IMR-90 (cell line): ENCODE measurements at regions not wholly inside any gene's neighbourhood (a gene's known extent, or its start where the extent isn't known, plus 50 kb on each side); places are given as distances from the start of the nearest gene placed in this dataset.

ENCODE experiments used
- ATAC-seq: fragments of 200-7000 bp; cut with Tn5 transposase; 2 replicates; pipeline ENCODE4 v1.9.1; 2020; ENCODE audit warnings: low read depth, mild to moderate bottlenecking, moderate library complexity
- BruUV-seq: library from RNA; stranded (reverse); fragments of 400-500 nt; replicated peaks from 2 replicates; lab custom pipeline; 2021; lab: Mats Ljungman, UMichigan
- CTCF ChIA-PET: fragments of 300-600 bp; formaldehyde crosslinking; extraction: SDS; loops from one replicate; lab custom pipeline; 2021; ENCODE audit warnings: antibody characterized with exemption; lab: Yijun Ruan, JAX
- POLR2A ChIA-PET: fragments of 300-600 bp; sonication (Branson Sonifier 250); formaldehyde crosslinking; loops from one replicate; lab custom pipeline; 2022; ENCODE audit warnings: antibody characterized with exemption; ENCODE audit not compliant: unreplicated experiment; lab: Charles Lee
- DNase-seq: peaks from one replicate; pipeline ENCODE4 v3.0.0; 2013
- H2AFZ ChIP-seq: replicated peaks from 2 replicates; pipeline ENCODE3; 2013; ENCODE audit warnings: low read length, mild to moderate bottlenecking; ENCODE audit not compliant: poor library complexity
- H2AK5ac ChIP-seq: 2 replicates; pipeline ENCODE4 v1.6.1; 2013; ENCODE audit warnings: low read depth, low read length, inconsistent platforms
- H2AK9ac ChIP-seq: replicated peaks from 2 replicates; pipeline ENCODE3; 2013; ENCODE audit warnings: mild to moderate bottlenecking, low read depth, low read length, moderate library complexity; ENCODE audit not compliant: poor library complexity
- H2BK120ac ChIP-seq: 2 replicates; pipeline ENCODE4 v1.6.1; 2013; ENCODE audit warnings: low read depth, low read length, inconsistent platforms
- H2BK15ac ChIP-seq: 3 replicates; pipeline ENCODE4 v1.6.1; 2013; ENCODE audit warnings: low read depth, low read length, inconsistent platforms
- H2BK20ac ChIP-seq: 2 replicates; pipeline ENCODE4 v1.6.1; 2013; ENCODE audit warnings: low read depth, mild to moderate bottlenecking, inconsistent platforms, low read length, moderate library complexity
- H2BK5ac ChIP-seq: 2 replicates; pipeline ENCODE4 v1.6.1; 2013; ENCODE audit warnings: mild to moderate bottlenecking, low read depth, low read length, inconsistent platforms; ENCODE audit not compliant: poor library complexity, severe bottlenecking
- H3K14ac ChIP-seq: replicated peaks from 2 replicates; pipeline ENCODE4 v1.6.1; 2013; ENCODE audit warnings: low read depth, low read length, inconsistent platforms
- H3K18ac ChIP-seq: 2 replicates; pipeline ENCODE4 v1.6.1; 2013; ENCODE audit warnings: low read depth, low read length, control low read depth
- H3K23ac ChIP-seq: 2 replicates; pipeline ENCODE4 v1.6.1; 2013; ENCODE audit warnings: low read depth, low read length, inconsistent platforms
- H3K27ac ChIP-seq: 2 replicates; pipeline ENCODE4 v1.5.1; 2013; ENCODE audit warnings: mild to moderate bottlenecking, control low read depth, low read length; ENCODE audit not compliant: insufficient read depth
- H3K27me3 ChIP-seq: 2 replicates; pipeline ENCODE4 v1.6.1; 2013; ENCODE audit warnings: low read length; ENCODE audit not compliant: control insufficient read depth, insufficient read depth
- H3K36me3 ChIP-seq: 2 replicates; pipeline ENCODE4 v1.6.1; 2013; ENCODE audit warnings: low read length, mixed read lengths; ENCODE audit not compliant: control insufficient read depth, insufficient read depth
- H3K4ac ChIP-seq: 2 replicates; pipeline ENCODE4 v1.6.1; 2013; ENCODE audit warnings: low read depth, low read length, inconsistent platforms
- H3K4me1 ChIP-seq: 2 replicates; pipeline ENCODE4 v1.6.1; 2013; ENCODE audit warnings: low read length, mixed read lengths; ENCODE audit not compliant: control insufficient read depth, insufficient read depth
- H3K4me2 ChIP-seq: 2 replicates; pipeline ENCODE4 v1.6.1; 2013; ENCODE audit warnings: low read depth, mild to moderate bottlenecking, control low read depth, low read length, moderate library complexity
- H3K4me3 ChIP-seq: 2 replicates; pipeline ENCODE4 v1.5.1; 2013; ENCODE audit warnings: low read depth, mild to moderate bottlenecking, control low read depth, low read length, moderate library complexity; ENCODE audit not compliant: insufficient read depth
- H3K56ac ChIP-seq: 2 replicates; pipeline ENCODE4 v1.6.1; 2013; ENCODE audit warnings: low read length, inconsistent platforms; ENCODE audit not compliant: insufficient read depth; ENCODE audit errors: extremely low read depth
- H3K79me1 ChIP-seq, 2 experiments: 2 replicates each; pipeline ENCODE4 v1.6.1; 2013; ENCODE audit warnings: low read length in 2 of 2, inconsistent platforms in 1 of 2, low read depth in 1 of 2
- H3K9ac ChIP-seq: 2 replicates; pipeline ENCODE4 v1.6.1; 2013; ENCODE audit warnings: low read depth, low read length, control low read depth
- H3K9me1 ChIP-seq: 2 replicates; pipeline ENCODE4 v1.6.1; 2013; ENCODE audit warnings: low read length, inconsistent platforms; ENCODE audit not compliant: insufficient read depth
- H3K9me3 ChIP-seq: 2 replicates; pipeline ENCODE4 v1.6.1; 2013; ENCODE audit warnings: low read length; ENCODE audit not compliant: control insufficient read depth, insufficient read depth
- H4K20me1 ChIP-seq: 2 replicates; pipeline ENCODE4 v1.6.1; 2013; ENCODE audit warnings: low read length, inconsistent platforms; ENCODE audit not compliant: insufficient read depth
- H4K5ac ChIP-seq: 2 replicates; pipeline ENCODE4 v1.6.1; 2013; ENCODE audit warnings: mild to moderate bottlenecking, low read depth, low read length, control low read depth
- H4K8ac ChIP-seq, 2 experiments: 2 replicates each; pipeline ENCODE4 v1.6.1; 2013; ENCODE audit warnings: low read depth in 2 of 2, low read length in 2 of 2, control low read depth in 1 of 2, inconsistent platforms in 1 of 2
- H4K91ac ChIP-seq: 2 replicates; pipeline ENCODE4 v1.6.1; 2013; ENCODE audit warnings: low read depth, low read length, inconsistent platforms; ENCODE audit not compliant: insufficient read depth
- CHD1 ChIP-seq: IDR thresholded peaks from 2 replicates; pipeline ENCODE4 v1.6.1; 2012; ENCODE audit warnings: low read depth, low read length, improper control_type of control experiment
- CTCF ChIP-seq: conservative IDR thresholded peaks from 2 replicates; pipeline ENCODE4 v1.5.1; 2012; ENCODE audit warnings: mild to moderate bottlenecking, low read depth, low read length, improper control_type of control experiment
- ELK1 ChIP-seq: fragments of 150-350 bp; IDR thresholded peaks from 2 replicates; pipeline ENCODE4 v1.6.1; 2016; ENCODE audit warnings: low read depth, mild to moderate bottlenecking, low read length, moderate library complexity, borderline replicate concordance
- MAFK ChIP-seq: IDR thresholded peaks from 2 replicates; pipeline ENCODE4 v1.6.1; 2012; ENCODE audit warnings: low read depth, low read length, improper control_type of control experiment
- MAZ ChIP-seq: IDR thresholded peaks from 2 replicates; pipeline ENCODE4 v1.6.1; 2012; ENCODE audit warnings: low read depth, mild to moderate bottlenecking, low read length, improper control_type of control experiment, moderate library complexity, borderline replicate concordance
- MXI1 ChIP-seq: IDR thresholded peaks from 2 replicates; pipeline ENCODE4 v1.6.1; 2012; ENCODE audit warnings: low read depth, mild to moderate bottlenecking, low read length, moderate library complexity, borderline replicate concordance
- NFE2L2 ChIP-seq: fragments of 150-350 bp; IDR thresholded peaks from 2 replicates; pipeline ENCODE4 v1.6.1; 2016; ENCODE audit warnings: low read depth, mild to moderate bottlenecking, low read length
- POLR2A ChIP-seq: IDR thresholded peaks from 2 replicates; pipeline ENCODE4 v1.6.1; 2012; ENCODE audit warnings: mild to moderate bottlenecking, low read depth, low read length
- RCOR1 ChIP-seq: IDR thresholded peaks from 2 replicates; pipeline ENCODE4 v1.6.1; 2012; ENCODE audit warnings: mild to moderate bottlenecking, low read length, improper control_type of control experiment; ENCODE audit not compliant: insufficient replicate concordance
- SMC3 ChIP-seq: fragments of 150-350 bp; IDR thresholded peaks from 2 replicates; pipeline ENCODE4 v1.6.1; 2016; ENCODE audit warnings: low read depth, mild to moderate bottlenecking, antibody characterized with exemption, low read length, moderate library complexity
- USF2 ChIP-seq: fragments of 150-350 bp; IDR thresholded peaks from 2 replicates; pipeline ENCODE4 v1.6.1; 2017; ENCODE audit warnings: mild to moderate bottlenecking, antibody characterized with exemption, low read length, low read depth
- WGBS, 2 experiments: methylation state at CpG; one replicate each; pipeline versions ENCODE4 v1.1.5 to v1.1.7; 2013; ENCODE audit warnings: missing lambda C conversion rate in 2 of 2; ENCODE audit not compliant: insufficient read length in 1 of 2; ENCODE audit errors: extremely low coverage in 2 of 2; 5-methylcytosine and 5-hydroxymethylcytosine counted together
- dilution Hi-C: fragments of 300-500 bp; cut with HindIII; formaldehyde crosslinking; loops from one replicate; pipeline ENCODE4 v1.14.3; 2018; ENCODE audit warnings: low sequenced_read_pairs; ENCODE audit not compliant: unreplicated experiment
- in situ Hi-C: fragments of 300-500 bp; cut with MboI; formaldehyde crosslinking; loops from 3 replicates; pipeline ENCODE4 v1.14.3; 2019; ENCODE audit warnings: low sequenced_read_pairs, inconsistent platforms, mixed read lengths
- intact Hi-C: fragments of 100-400 bp; cut with micrococcal nuclease; formaldehyde crosslinking; loops from 2 replicates; pipeline ENCODE4 v1.10.0; 2022

GRCh38 chr9:12997009-12997408 lies 222.2 kb downstream of the LURAP1L start:
- no peak for TF ChIP-seq NFE2L2
- TF ChIP-seq MAZ: no peak
- no peak for TF ChIP-seq USF2
- TF ChIP-seq RCOR1: no peak
- no peak for TF ChIP-seq MXI1
- TF ChIP-seq CTCF: no peak
- TF ChIP-seq POLR2A: no peak
- no peak for TF ChIP-seq ELK1
- TF ChIP-seq SMC3: no peak
- TF ChIP-seq MAFK: no peak
- no peak for TF ChIP-seq CHD1
- Histone ChIP-seq H2BK120ac (no peak overlapping the region), H3K27me3 (peaks cover 3% of the 10 kb centered on the region; the same call in 1 of the 2 replicates), H3K56ac (no peak overlapping the region), H3K9ac (no peak overlapping the region), H2AK5ac (no peak overlapping the region), H3K36me3 (no peaks in the 10 kb centered on the region), H2AK9ac (no peak overlapping the region), H3K27ac (no peak overlapping the region), H2BK15ac (no peak overlapping the region), H3K18ac (no peak overlapping the region), H3K9me1 (no peaks in the 10 kb centered on the region), H3K23ac (no peak overlapping the region), H3K79me1 (no peaks in the 10 kb centered on the region), H3K4ac (no peak overlapping the region), H3K14ac (no peak overlapping the region), H3K4me3 (no peak overlapping the region), H2AFZ (no peak overlapping the region), H3K9me3 (no peaks in the 10 kb centered on the region), H3K4me1 (peaks cover 2% of the 10 kb centered on the region; the same call in 1 of the 2 replicates), H4K8ac (no peak overlapping the region), H2BK5ac (no peak overlapping the region), H4K20me1 (no peaks in the 10 kb centered on the region), H4K5ac (no peak overlapping the region), H4K91ac (no peak overlapping the region), H2BK20ac (no peak overlapping the region), H3K4me2 (no peak overlapping the region)
- ChIA-PET POLR2A (no interaction called here), CTCF (no interaction called here)
- dilution Hi-C loops: no loop called here
- intact Hi-C loops: no loop called here
- in situ Hi-C loops: no loop called here
- no CpG with 5 or more reads among the region's 3 CpGs for WGBS, 2 experiments
- DNase-seq: no peak
- no TSS peak for BruUV-seq
- ATAC-seq: no peak
